Left ventricle myocardium inferior (tissue), 1 donor: ENCODE measurements at regions not wholly inside any gene's neighbourhood (a gene's known extent, or its start where the extent isn't known, plus 50 kb on each side); places are given as distances from the start of the nearest gene placed in this dataset.
"Not testable (repeated sequence)": the region's sequence is repeated elsewhere in the genome, so short reads cannot be mapped to it uniquely, and the experiment has no call there.

Experiments
- DNase-seq: peaks from one replicate; pipeline ENCODE4 v3.0.0-alpha.2; 2020
- H3K27ac ChIP-seq: fragments of 200-600 bp; replicated peaks from 2 replicates; pipeline ENCODE4 v1.8.0; 2021
- H3K27me3 ChIP-seq: fragments of 200-600 bp; 2 replicates; pipeline ENCODE4 v1.8.0; 2021; ENCODE audit warnings: low read depth
- H3K36me3 ChIP-seq: fragments of 200-600 bp; 2 replicates; pipeline ENCODE4 v1.8.0; 2021
- H3K4me1 ChIP-seq: fragments of 200-600 bp; 2 replicates; pipeline ENCODE4 v1.8.0; 2021
- H3K4me3 ChIP-seq: fragments of 200-600 bp; 2 replicates; pipeline ENCODE4 v1.8.0; 2021; ENCODE audit warnings: mild to moderate bottlenecking, moderate library complexity
- H3K9me3 ChIP-seq: fragments of 200-600 bp; replicated peaks from 2 replicates; pipeline ENCODE4 v1.8.0; 2021
- intact Hi-C: fragments of 100-400 bp; cut with micrococcal nuclease; formaldehyde crosslinking; loops from one replicate; pipeline ENCODE4 v1.11.0; 2022
- TF ChIP-seq, protein P1 (sequence below): fragments of 200-600 bp; IDR thresholded peaks from 2 replicates; pipeline ENCODE4 v1.8.0; 2021; ENCODE audit warnings: antibody characterized with exemption, mild to moderate bottlenecking, borderline replicate concordance
- donor health status: DM: no; HTN: yes; CAD: no; lungs with severe emphysema.

DNA sequence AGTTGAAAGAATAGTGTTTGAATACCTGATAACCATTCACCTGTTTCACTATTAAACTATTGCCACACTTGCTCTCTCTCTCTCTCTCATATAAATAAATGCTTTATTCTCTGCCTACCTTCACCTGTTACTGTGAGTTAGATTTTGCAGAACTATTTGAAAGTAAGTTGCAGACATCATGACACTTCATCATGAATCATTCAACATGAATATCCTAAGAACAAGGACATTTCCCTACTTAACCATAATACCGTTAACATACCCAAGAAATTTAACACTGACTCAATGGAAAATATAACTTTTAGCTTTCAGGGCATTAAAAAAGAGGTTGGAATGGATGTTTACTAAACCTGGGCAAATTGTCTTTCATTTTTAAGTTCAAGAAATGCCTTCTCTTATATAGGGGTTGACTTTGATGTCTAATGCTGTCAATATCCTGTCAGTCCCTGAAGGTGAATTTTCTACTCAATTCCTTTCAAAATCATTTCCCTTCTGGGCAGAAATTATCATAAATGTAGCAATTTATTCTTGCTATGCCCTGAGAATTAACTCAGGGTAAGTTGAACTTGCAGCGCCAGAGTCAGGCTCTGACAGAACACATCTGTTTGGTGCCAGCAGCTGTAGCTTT, 582.6 kb upstream of the TLE4 start:
- intact Hi-C loops: no loop called here
- no peak overlapping the region for H3K4me3 ChIP-seq
- H3K4me1 ChIP-seq: no peaks in the 10 kb centered on the region
- no peak overlapping the region for H3K27ac ChIP-seq
- H3K27me3 ChIP-seq: no peaks in the 10 kb centered on the region
- H3K36me3 ChIP-seq: no peaks in the 10 kb centered on the region
- DNase-seq: no peak
- no peaks in the 10 kb centered on the region for H3K9me3 ChIP-seq
- TF ChIP-seq, protein P1, sequence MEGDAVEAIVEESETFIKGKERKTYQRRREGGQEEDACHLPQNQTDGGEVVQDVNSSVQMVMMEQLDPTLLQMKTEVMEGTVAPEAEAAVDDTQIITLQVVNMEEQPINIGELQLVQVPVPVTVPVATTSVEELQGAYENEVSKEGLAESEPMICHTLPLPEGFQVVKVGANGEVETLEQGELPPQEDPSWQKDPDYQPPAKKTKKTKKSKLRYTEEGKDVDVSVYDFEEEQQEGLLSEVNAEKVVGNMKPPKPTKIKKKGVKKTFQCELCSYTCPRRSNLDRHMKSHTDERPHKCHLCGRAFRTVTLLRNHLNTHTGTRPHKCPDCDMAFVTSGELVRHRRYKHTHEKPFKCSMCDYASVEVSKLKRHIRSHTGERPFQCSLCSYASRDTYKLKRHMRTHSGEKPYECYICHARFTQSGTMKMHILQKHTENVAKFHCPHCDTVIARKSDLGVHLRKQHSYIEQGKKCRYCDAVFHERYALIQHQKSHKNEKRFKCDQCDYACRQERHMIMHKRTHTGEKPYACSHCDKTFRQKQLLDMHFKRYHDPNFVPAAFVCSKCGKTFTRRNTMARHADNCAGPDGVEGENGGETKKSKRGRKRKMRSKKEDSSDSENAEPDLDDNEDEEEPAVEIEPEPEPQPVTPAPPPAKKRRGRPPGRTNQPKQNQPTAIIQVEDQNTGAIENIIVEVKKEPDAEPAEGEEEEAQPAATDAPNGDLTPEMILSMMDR: no peak

- TF ChIP-seq, protein P1: no peak
- peaks cover 3% of the 10 kb centered on the region for H3K9me3 ChIP-seq
- H3K4me3 ChIP-seq: no peak overlapping the region
- intact Hi-C loops: no loop called here
- no peak overlapping the region for H3K27ac ChIP-seq
- no peaks in the 10 kb centered on the region for H3K27me3 ChIP-seq
- no peaks in the 10 kb centered on the region for H3K36me3 ChIP-seq
- H3K4me1 ChIP-seq: no peaks in the 10 kb centered on the region
- DNase-seq: no peak
Observed at GRCh38 chr9:78994471-78994870, 577.3 kb upstream of the TLE4 start.

DNA sequence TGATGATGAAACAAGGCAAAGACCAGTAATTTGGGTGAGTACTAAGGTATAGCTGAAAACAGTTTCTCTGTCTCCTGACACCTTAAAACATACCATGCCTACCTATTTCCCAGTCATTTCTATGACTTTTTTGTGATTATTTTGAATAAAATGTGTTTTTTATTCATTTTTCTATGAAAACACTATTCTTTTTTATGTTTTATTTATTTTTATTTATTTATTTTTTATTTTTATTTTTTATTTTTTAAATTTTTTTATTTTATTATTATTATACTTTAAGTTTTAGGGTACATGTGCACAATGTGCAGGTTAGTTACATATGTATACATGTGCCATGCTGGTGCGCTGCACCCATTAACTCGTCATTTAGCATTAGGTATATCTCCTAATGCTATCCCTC, 576.8 kb upstream of the TLE4 start:
- H3K36me3 ChIP-seq, H3K27ac ChIP-seq, DNase-seq, H3K4me1 ChIP-seq, intact Hi-C loops, H3K27me3 ChIP-seq, H3K9me3 ChIP-seq, H3K4me3 ChIP-seq: not testable (repeated sequence)

- intact Hi-C loops: no loop called here
- Histone ChIP-seq H3K9me3 (peaks cover 3% of the 10 kb centered on the region), H3K4me3 (no peak overlapping the region), H3K4me1 (no peaks in the 10 kb centered on the region), H3K27me3 (no peaks in the 10 kb centered on the region), H3K36me3 (no peaks in the 10 kb centered on the region), H3K27ac (no peak overlapping the region)
- DNase-seq: no peak
- TF ChIP-seq, protein P1: no peak
Observed at GRCh38 chr9:78997296-78997695, 574.5 kb upstream of the TLE4 start.

DNA sequence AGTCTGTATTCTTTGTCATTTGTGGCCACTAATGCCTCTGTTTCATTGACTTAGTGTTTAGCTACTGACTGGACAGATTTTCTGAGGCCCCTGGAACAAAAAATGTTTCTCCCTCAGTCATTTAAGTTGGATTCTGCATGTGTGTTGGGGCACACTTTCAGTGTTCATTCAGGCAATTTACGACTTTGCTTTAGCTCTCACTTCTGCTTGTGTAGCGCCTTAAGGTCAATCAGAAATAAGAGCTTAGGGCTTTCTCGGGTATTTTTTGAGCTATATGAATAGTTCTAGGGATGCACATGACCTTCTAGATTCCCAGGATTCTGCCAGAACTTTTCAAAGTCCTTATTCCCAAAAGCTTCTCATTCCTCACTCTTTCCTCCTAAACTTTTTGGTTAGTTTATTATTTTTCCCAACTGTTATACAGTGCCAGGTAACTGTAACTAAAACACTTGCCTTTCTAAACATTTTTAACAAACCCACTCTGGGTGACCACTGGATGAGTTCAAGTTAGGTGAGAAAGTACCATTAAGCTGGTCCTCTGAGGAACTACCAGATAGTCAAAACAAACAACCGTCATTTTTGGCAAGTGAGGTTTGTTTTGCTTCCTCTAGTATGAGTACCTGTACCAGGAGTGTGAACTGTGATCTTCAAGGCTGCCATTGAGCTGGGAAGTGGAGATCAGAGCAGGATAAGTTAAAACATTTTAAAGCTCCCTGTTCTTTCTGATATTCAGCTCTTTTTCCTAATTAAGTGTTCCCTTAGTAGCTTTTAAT, 571.3 kb upstream of the TLE4 start:
- intact Hi-C loops: no loop called here
- no peak for DNase-seq

More for the DNA sequence above, 571.3 kb upstream of the TLE4 start:
- peaks cover 3% of the 10 kb centered on the region for H3K9me3 ChIP-seq
- H3K36me3 ChIP-seq: no peaks in the 10 kb centered on the region
- TF ChIP-seq, protein P1: no peak
- no peak overlapping the region for H3K27ac ChIP-seq
- H3K27me3 ChIP-seq: no peaks in the 10 kb centered on the region
- H3K4me3 ChIP-seq: no peak overlapping the region
- no peaks in the 10 kb centered on the region for H3K4me1 ChIP-seq
